ENCODE measurements at regions not wholly inside any gene's neighbourhood (a gene's known extent, or its start where the extent isn't known, plus 50 kb on each side); places are given as distances from the start of the nearest gene placed in this dataset.

DNA sequence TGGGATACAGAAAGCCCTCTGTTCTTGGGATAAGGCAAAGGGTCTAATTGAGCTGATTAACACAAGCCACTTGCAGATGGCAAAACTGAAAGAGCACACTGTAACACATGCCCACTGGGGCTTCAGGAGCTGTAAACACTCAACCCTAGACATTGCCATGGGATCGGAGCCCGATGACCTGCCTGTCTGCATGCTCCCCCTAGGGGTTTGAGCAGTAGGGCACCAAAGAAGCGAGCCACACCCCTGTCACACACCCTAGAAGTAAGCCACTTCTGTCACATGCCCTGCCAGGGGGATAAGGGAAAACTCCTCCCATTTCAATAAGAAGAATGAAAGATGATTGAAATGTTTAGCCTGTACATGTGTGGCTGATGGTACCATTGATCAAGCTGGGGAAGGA, 81.3 kb upstream of the IRX6 start:
- Histone ChIP-seq H4K20me1 (ENCODE audit: control insufficient read depth, extremely low read depth, insufficient read depth, low read length) (no peaks in the 10 kb centered on the region), H3K9me3 (ENCODE audit: control insufficient read depth, insufficient read depth, low read depth, low read length) (no peaks in the 10 kb centered on the region), H3K9ac (ENCODE audit: insufficient read depth, low read length) (no peak overlapping the region), H3K79me2 (ENCODE audit: control insufficient read depth, insufficient read depth, low read length) (no peaks in the 10 kb centered on the region), H3K36me3 (ENCODE audit: control insufficient read depth, insufficient read depth, low read length) (no peaks in the 10 kb centered on the region), H3K4me1 (ENCODE audit: control insufficient read depth, extremely low read depth, insufficient read depth, low read length) (no peaks in the 10 kb centered on the region), H3K4me2 (ENCODE audit: extremely low read depth, insufficient read depth, low read length) (no peak overlapping the region), H3K27ac (ENCODE audit: insufficient read depth, low read length) (no peak overlapping the region), H3K27me3 (ENCODE audit: control insufficient read depth, insufficient read depth, low read length) (no peaks in the 10 kb centered on the region), H3K4me3 (replicated peaks in 1 of 4; ENCODE audit: control extremely low read depth in 1 of 4, insufficient read depth in 1 of 4, low read depth in 3 of 4, low read length in 4 of 4) (no peak overlapping the region), H2AFZ (ENCODE audit: low read length) (no peak overlapping the region)
- TF ChIP-seq, protein P1, sequence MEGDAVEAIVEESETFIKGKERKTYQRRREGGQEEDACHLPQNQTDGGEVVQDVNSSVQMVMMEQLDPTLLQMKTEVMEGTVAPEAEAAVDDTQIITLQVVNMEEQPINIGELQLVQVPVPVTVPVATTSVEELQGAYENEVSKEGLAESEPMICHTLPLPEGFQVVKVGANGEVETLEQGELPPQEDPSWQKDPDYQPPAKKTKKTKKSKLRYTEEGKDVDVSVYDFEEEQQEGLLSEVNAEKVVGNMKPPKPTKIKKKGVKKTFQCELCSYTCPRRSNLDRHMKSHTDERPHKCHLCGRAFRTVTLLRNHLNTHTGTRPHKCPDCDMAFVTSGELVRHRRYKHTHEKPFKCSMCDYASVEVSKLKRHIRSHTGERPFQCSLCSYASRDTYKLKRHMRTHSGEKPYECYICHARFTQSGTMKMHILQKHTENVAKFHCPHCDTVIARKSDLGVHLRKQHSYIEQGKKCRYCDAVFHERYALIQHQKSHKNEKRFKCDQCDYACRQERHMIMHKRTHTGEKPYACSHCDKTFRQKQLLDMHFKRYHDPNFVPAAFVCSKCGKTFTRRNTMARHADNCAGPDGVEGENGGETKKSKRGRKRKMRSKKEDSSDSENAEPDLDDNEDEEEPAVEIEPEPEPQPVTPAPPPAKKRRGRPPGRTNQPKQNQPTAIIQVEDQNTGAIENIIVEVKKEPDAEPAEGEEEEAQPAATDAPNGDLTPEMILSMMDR (conservative IDR thresholded peaks at IDR 0.05 in 1 of 2, IDR thresholded peaks at IDR 0.05 in 1 of 2; ENCODE audit: low read depth in 1 of 2, low read length in 2 of 2): no peak
- no peak for TF ChIP-seq EZH2 (IDR thresholded peaks at IDR 0.05; ENCODE audit: low read length, missing control alignments)
- no peak for DNase-seq (ENCODE audit: low read depth in 2 of 2)

DNA sequence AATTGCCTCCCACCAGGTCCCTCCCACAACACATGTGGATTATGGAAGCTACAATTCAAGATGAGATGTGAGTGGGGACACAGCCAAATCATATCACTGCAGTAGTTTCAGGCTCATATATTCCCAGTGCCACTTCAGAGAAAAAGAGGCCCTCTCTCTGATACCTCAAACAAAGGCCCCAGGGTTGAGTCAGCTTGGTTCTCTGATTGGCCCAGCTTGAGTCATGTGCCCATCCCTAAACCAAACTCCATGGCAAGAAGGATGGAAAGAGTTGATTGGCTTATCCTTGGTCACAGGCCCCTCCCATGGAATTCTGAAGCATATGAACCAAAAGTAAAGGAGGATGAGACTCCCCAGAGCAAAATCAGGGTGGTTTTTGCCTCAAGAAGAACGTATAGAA, 75.9 kb upstream of the IRX6 start:
- Histone ChIP-seq H3K9ac (ENCODE audit: insufficient read depth, low read length) (no peak overlapping the region), H3K4me2 (ENCODE audit: extremely low read depth, insufficient read depth, low read length) (no peak overlapping the region), H2AFZ (ENCODE audit: low read length) (no peak overlapping the region), H3K4me3 (replicated peaks in 1 of 4; ENCODE audit: control extremely low read depth in 1 of 4, insufficient read depth in 1 of 4, low read depth in 3 of 4, low read length in 4 of 4) (no peak overlapping the region), H4K20me1 (ENCODE audit: control insufficient read depth, extremely low read depth, insufficient read depth, low read length) (no peaks in the 10 kb centered on the region), H3K27ac (ENCODE audit: insufficient read depth, low read length) (no peak overlapping the region), H3K27me3 (ENCODE audit: control insufficient read depth, insufficient read depth, low read length) (no peaks in the 10 kb centered on the region), H3K36me3 (ENCODE audit: control insufficient read depth, insufficient read depth, low read length) (no peaks in the 10 kb centered on the region), H3K79me2 (ENCODE audit: control insufficient read depth, insufficient read depth, low read length) (no peaks in the 10 kb centered on the region), H3K9me3 (ENCODE audit: control insufficient read depth, insufficient read depth, low read depth, low read length) (no peaks in the 10 kb centered on the region), H3K4me1 (ENCODE audit: control insufficient read depth, extremely low read depth, insufficient read depth, low read length) (no peaks in the 10 kb centered on the region)
- TF ChIP-seq, protein P1 (conservative IDR thresholded peaks at IDR 0.05 in 1 of 2, IDR thresholded peaks at IDR 0.05 in 1 of 2; ENCODE audit: low read depth in 1 of 2, low read length in 2 of 2): no peak
- no peak for TF ChIP-seq EZH2 (IDR thresholded peaks at IDR 0.05; ENCODE audit: low read length, missing control alignments)
- DNase-seq (ENCODE audit: low read depth in 2 of 2): no peak

DNA sequence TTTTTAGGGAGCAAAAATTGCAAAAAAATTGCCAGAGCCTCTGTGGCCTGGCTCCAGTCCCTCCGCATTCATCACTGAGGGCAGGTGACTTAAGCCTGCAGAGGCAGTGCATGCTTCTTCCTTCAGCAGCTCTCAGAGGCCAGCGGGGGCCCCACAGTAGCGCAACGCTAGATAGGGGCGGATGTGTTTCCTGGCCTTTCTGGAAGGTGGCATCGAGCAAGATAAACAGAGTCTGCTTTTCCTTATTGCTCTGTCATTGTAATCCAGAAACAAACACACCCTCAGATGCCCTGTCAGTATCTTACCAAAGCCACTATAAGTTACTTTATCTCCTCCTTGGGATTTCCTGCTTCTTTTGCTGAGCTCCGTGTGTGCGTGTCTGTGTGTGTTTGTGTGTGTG, 75.5 kb upstream of the IRX6 start:
- no peaks in the 10 kb centered on the region for H4K20me1 ChIP-seq (ENCODE audit: control insufficient read depth, extremely low read depth, insufficient read depth, low read length)
- H3K9ac ChIP-seq (ENCODE audit: insufficient read depth, low read length): no peak overlapping the region
- no peaks in the 10 kb centered on the region for H3K36me3 ChIP-seq (ENCODE audit: control insufficient read depth, insufficient read depth, low read length)
- H3K79me2 ChIP-seq (ENCODE audit: control insufficient read depth, insufficient read depth, low read length): no peaks in the 10 kb centered on the region
- no peaks in the 10 kb centered on the region for H3K27me3 ChIP-seq (ENCODE audit: control insufficient read depth, insufficient read depth, low read length)
- no peak for TF ChIP-seq EZH2 (IDR thresholded peaks at IDR 0.05; ENCODE audit: low read length, missing control alignments)
- TF ChIP-seq, protein P1 (conservative IDR thresholded peaks at IDR 0.05 in 1 of 2, IDR thresholded peaks at IDR 0.05 in 1 of 2; ENCODE audit: low read depth in 1 of 2, low read length in 2 of 2): no peak
- DNase-seq (ENCODE audit: low read depth in 2 of 2): no peak
- no peak overlapping the region for H3K27ac ChIP-seq (ENCODE audit: insufficient read depth, low read length)
- H3K4me2 ChIP-seq (ENCODE audit: extremely low read depth, insufficient read depth, low read length): no peak overlapping the region
- H3K4me3 ChIP-seq (replicated peaks in 1 of 4; ENCODE audit: control extremely low read depth in 1 of 4, insufficient read depth in 1 of 4, low read depth in 3 of 4, low read length in 4 of 4): no peak overlapping the region
- no peak overlapping the region for H2AFZ ChIP-seq (ENCODE audit: low read length)
- no peaks in the 10 kb centered on the region for H3K4me1 ChIP-seq (ENCODE audit: control insufficient read depth, extremely low read depth, insufficient read depth, low read length)
- H3K9me3 ChIP-seq (ENCODE audit: control insufficient read depth, insufficient read depth, low read depth, low read length): no peaks in the 10 kb centered on the region

All from fibroblast of lung (primary cell).